RWPE1 (cell line): ENCODE measurements at regions not wholly inside any gene's neighbourhood (a gene's known extent, or its start where the extent isn't known, plus 50 kb on each side); places are given as distances from the start of the nearest gene placed in this dataset.
A peak's percentile ranks its signal among the peaks of the same experiment; 100 is the strongest.

ENCODE experiments used
- CTCF ChIA-PET: fragments of 350-600 bp; sonication (Branson Sonifier 250); formaldehyde crosslinking; extraction: SDS; loops from one replicate; lab custom pipeline; 2021; lab: Yijun Ruan, JAX
- POLR2A ChIA-PET: fragments of 400-600 bp; formaldehyde crosslinking; extraction: SDS; loops from one replicate; lab custom pipeline; 2020; ENCODE audit warnings: antibody characterized with exemption; ENCODE audit not compliant: low non-redundant PET; lab: Yijun Ruan, JAX
- DNase-seq: peaks from one replicate; pipeline ENCODE4 v3.0.0; 2012; ENCODE audit warnings: low spot score
- H3K27ac ChIP-seq: fragments of 450-650 bp; 2 replicates; pipeline ENCODE4 v1.5.1; 2017
- TF ChIP-seq, protein P1 (sequence below): fragments of 450-650 bp; conservative IDR thresholded peaks from 2 replicates; pipeline ENCODE4 v1.5.1; 2017; ENCODE audit warnings: low read depth, mild to moderate bottlenecking

- TF ChIP-seq, protein P1, sequence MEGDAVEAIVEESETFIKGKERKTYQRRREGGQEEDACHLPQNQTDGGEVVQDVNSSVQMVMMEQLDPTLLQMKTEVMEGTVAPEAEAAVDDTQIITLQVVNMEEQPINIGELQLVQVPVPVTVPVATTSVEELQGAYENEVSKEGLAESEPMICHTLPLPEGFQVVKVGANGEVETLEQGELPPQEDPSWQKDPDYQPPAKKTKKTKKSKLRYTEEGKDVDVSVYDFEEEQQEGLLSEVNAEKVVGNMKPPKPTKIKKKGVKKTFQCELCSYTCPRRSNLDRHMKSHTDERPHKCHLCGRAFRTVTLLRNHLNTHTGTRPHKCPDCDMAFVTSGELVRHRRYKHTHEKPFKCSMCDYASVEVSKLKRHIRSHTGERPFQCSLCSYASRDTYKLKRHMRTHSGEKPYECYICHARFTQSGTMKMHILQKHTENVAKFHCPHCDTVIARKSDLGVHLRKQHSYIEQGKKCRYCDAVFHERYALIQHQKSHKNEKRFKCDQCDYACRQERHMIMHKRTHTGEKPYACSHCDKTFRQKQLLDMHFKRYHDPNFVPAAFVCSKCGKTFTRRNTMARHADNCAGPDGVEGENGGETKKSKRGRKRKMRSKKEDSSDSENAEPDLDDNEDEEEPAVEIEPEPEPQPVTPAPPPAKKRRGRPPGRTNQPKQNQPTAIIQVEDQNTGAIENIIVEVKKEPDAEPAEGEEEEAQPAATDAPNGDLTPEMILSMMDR = no peak
- CTCF ChIA-PET = no interaction called here
- DNase-seq = no peak
- POLR2A ChIA-PET = no interaction called here
- H3K27ac ChIP-seq = no peak overlapping the region
These were observed 303.6 kb downstream of the PCDH10 start for GRCh38 chr4:133452678-133453077.

GRCh38 chr4:133450813-133451212 is 301.7 kb downstream of the PCDH10 start:
- POLR2A ChIA-PET = no interaction called here
- TF ChIP-seq, protein P1 = no peak
- CTCF ChIA-PET = no interaction called here
- H3K27ac ChIP-seq = no peak overlapping the region
- no peak for DNase-seq

DNA sequence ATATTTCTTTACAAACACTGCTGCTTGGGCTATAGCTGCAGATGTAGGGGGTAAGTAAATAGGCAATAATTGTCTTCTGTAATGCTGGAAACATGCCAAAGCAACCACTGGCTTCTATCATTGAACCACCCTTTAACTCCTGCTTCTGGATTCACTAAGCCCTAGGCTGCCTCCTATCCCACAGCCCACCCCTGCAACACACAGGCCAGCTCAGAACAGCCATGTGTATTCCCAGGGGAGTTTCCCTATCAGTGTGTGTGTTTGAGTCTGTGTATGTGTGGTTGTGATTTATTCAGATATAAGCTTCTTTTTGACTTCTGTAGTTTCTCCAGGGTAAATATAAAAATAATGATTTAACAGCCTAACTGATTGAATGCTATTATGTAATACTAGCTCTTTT is 291.3 kb downstream of the PCDH10 start:
- no peak for DNase-seq
- POLR2A ChIA-PET = no interaction called here
- no peak overlapping the region for H3K27ac ChIP-seq
- TF ChIP-seq, protein P1 = no peak
- CTCF ChIA-PET = no interaction called here

DNA sequence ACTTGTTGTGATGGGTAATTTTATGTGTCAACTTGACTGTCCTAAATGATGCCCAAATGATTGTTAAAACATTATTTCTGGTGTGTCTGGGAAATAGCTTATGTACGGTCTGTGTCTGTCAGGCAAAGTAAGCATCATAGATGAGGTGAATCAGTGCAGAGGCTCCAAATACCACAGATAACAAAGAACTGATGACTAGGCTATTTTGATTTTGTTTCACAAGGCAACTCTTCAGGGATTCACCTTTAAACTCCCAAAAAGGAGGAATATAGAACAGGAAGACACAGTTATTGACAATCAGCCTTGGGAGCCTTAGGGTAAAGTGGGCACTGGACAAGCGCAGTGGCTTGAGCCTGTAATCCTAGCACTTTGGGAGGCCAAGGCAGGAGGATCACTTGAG is 290.7 kb downstream of the PCDH10 start:
- ChIA-PET POLR2A (no interaction called here), CTCF (no interaction called here)
- H3K27ac ChIP-seq = no peak overlapping the region
- TF ChIP-seq, protein P1 = no peak
- no peak for DNase-seq

- TF ChIP-seq, protein P1 = no peak
- no peak for DNase-seq
- no peak overlapping the region for H3K27ac ChIP-seq
- ChIA-PET CTCF (interaction anchor here (0.7 kb wide), 1 partner anchor 14 kb away, joined by 3 read pairs; no protein-coding TSS in a partner anchor), POLR2A (no interaction called here)
These were observed 275.5 kb downstream of the PCDH10 start for GRCh38 chr4:133424605-133425004.

DNA sequence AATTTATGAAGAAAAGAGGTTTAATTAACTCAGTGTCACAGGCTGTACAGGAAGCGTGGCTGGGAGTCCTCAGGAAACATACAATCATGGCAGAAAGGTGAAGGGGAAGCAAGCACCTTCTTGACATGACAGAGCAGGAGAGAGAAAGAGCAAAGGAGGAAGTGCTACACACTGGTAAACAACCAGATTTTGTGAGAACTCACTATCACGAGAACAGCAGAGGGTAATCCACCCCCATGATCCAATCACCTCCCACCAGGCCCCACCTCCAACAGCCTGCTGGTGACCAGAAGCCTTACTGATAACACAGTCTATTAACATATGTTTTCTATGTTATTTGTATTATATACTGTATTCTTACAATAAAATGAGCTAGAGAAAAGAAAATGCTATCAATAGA is 254.8 kb downstream of the PCDH10 start:
- no peak overlapping the region for H3K27ac ChIP-seq
- DNase-seq = no peak
- TF ChIP-seq, protein P1 = no peak
- ChIA-PET POLR2A (no interaction called here), CTCF (no interaction called here)

DNA sequence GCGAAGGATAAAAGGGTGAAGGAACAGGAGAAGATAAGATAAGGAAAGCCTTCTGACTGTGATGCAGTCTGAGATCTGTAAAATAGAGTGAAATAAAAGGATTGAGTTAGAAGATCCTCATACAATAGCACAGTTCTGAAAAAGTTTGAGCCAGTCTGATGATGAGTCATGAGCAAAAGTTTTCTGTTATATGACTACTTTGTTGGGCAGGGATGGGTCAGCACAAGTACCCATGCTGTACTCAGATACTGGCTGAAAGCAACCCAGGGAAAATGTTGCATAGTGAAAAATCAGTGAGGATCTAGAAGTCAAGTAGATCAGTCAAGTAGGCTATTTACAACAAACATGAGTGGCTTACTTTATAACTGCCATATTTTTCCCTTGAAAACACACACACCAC is 253.5 kb downstream of the PCDH10 start:
- ChIA-PET CTCF (no interaction called here), POLR2A (no interaction called here)
- DNase-seq = peak; percentile 13
- no peak overlapping the region for H3K27ac ChIP-seq
- TF ChIP-seq, protein P1 = no peak
